GM18868 (cell line): ENCODE measurements at regions not wholly inside any gene's neighbourhood (a gene's known extent, or its start where the extent isn't known, plus 50 kb on each side); places are given as distances from the start of the nearest gene placed in this dataset.
"Not testable (repeated sequence)": the region's sequence is repeated elsewhere in the genome, so short reads cannot be mapped to it uniquely, and the experiment has no call there.

Experiments
- ATAC-seq: cut with Tn5 transposase; IDR thresholded peaks from one replicate; pipeline ENCODE4 v1.9.1; 2021; ENCODE audit warnings: mild to moderate bottlenecking, moderate library complexity; ENCODE audit not compliant: unreplicated experiment

DNA sequence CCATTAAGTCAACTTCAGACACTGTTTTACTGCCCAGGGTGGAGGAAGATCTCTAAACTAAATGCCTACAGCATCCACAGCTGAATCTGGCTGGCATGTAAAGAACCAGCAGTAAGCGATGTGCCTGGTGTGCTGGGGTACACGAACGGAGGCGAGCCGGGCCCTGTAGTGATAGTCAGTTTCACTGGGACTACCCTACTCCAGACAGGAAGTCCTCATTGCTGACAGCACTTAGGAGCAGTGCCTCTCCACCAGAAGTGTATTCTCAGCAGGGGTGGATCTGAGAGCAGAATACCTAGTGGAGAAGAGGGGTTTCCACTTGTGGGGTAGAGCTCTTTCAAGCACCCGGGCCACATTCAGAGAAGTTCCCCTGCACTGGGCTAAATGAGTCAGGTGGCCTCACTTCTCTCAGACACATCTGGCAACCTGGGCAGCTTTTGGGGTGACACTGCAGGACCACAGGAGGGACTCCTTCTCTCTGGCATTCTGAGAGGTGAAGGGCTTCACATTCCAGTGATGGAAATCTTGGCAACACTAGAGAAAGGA is 290.3 kb upstream of the PLGLB1 start:
- ATAC-seq = not testable (repeated sequence)

GRCh38 chr2:87314622-87315021 is 293.0 kb upstream of the PLGLB1 start:
- not testable (repeated sequence) for ATAC-seq

DNA sequence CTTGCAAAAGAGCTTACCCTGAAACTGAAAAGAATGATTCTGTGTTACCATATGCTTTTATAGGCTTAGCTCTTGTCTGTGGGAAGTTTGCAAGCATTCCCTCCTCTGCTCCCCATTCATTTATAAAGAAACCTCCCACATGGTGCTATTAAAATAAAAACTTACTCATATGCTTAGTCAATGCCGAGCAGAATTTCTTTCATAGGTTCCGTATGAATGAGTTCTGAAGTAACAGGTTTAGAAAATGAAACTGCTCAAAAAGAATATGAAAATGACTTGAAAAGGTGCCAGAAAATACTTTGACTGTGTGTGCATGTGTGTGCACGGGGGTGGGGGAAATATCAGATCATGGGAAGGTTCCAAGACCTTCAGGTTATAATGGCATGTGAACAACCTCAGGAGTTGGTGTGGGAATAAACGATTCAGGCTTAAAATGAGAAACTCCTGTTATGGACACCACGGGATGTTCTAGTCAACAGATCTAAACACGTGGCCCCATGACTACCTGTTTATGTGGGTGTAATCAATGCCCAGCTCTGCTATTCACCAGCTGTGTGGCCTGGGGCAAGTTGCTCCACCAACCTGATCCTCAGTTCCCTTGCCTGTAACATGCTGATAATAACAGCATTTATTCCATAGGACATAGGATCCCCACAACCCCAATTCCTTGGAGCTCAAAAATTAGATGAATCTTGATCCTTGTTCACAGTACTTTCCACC is 293.7 kb upstream of the PLGLB1 start:
- peak; percentile 49 for ATAC-seq

- ATAC-seq = not testable (repeated sequence)
Observed at GRCh38 chr2:87317193-87317592, 295.5 kb upstream of the PLGLB1 start.

DNA sequence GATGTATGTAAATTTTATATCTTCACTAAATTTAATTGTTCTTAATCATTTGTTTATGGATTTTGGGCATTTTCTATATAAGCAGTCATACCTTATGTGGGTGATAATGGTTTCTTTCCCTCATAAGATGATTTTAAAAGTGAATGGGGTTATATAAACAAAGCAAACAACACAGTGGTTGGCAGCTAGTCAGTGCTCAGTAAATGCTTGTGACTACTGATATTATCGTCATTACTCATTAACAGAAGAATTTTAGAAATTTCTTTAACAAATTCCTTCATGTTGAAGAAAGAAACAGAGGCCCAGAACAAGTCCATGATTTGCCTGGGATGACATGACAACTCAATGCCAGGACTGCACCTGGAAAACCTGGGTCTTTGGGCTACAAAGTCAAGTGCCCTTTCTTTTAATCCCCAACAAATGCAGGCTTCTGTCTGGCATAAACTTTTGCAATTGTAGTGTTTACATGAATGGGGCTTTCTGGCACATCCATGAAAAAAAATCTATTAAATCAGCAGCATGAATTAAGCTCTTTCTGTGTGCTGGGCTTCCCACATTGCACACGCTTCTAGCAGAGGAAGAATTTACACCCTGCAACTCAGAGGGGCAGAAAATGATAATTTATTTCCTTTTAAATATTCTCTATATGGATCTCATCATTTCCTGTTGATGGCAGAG is 297.3 kb upstream of the PLGLB1 start:
- ATAC-seq = not testable (repeated sequence)

DNA sequence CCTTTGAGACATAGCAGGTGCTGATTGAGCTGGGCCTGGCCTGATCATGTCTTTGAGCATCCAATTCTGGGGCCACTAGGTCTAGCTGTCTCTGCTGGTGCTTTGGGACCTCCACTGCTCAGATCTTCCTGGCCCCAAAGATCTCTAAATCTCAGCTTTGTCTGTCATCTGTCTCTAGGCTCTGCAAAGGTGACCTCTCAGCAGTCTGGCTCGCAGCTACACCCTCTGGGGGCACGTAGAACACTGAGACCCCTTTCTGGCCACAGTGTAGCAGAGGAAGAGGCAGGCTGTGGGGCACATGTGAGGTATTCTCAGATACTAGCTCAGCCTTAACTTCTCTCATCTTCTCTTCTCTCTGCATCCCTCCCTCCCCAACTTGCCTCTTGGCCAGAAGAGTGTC is 298.1 kb upstream of the PLGLB1 start:
- ATAC-seq = not testable (repeated sequence)

DNA sequence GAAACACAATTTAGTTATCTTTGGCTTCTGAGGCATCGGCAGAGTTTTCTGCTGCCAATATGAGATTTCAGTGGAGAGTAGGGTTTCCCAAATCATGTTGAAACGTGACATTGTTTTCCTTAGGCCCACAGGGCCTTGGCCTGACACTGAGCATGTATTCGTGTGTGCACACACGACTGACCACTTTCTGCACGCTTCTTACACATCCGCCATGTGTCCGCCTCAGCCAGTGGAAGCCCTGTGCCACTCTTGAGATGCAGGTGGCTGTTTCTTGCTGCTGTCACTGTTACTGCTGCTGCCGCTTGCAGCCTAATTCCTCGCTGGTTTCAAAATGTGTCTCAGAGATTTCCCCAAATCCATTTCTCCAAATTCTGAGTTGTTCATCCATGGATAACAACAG is 299.6 kb upstream of the PLGLB1 start:
- not testable (repeated sequence) for ATAC-seq

GRCh38 chr2:87324335-87325041 is 302.8 kb upstream of the PLGLB1 start:
- ATAC-seq = not testable (repeated sequence)

DNA sequence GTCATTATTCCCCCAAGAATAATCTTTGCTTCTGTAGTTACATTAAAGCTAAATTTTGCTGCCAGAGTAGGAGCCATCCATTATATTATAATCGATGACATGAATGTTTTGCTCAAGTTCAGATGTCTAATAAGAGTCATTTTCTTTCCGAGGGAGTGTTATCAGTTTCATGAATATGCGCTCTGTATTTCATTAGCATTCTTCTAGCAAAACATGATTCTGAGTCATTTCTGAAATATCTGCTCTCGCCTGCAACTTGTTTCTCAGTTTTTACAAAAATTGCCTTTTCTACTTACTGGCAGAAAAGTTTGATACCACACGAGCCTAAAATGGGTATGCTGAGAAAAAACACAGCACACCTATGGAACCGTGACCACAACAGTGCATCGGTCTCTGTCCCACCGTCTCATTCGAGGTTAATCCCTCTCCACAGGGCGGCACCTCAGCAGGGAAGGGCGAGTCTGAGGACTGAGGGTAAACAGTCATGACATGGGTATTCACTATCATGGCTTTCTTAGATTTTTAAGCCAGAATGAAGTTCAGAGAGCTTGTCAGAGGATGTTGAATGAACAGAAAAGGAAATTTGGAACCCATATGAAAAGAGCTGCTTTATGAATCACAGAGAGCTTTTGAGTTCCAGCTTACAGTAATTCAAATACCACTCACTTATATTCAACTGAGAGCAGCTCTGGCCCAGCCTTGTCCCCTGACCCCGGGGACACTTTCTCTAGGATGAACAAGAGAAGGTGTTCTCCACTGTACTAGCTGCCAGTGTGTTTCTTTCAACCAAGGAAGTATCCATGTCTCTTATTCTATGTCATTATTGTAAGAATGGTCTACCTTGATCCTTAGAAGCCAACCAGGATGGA is 303.6 kb upstream of the PLGLB1 start:
- not testable (repeated sequence) for ATAC-seq

- ATAC-seq = not testable (repeated sequence)
Observed at GRCh38 chr2:87325911-87326294, 304.3 kb upstream of the PLGLB1 start.

GRCh38 chr2:87326754-87327153 is 305.1 kb upstream of the PLGLB1 start:
- ATAC-seq = not testable (repeated sequence)

GRCh38 chr2:87327648-87328371 is 306.2 kb upstream of the PLGLB1 start:
- ATAC-seq = not testable (repeated sequence)

- not testable (repeated sequence) for ATAC-seq
Observed at GRCh38 chr2:87329529-87329928, 307.9 kb upstream of the PLGLB1 start.

GRCh38 chr2:87330486-87330885 is 308.8 kb upstream of the PLGLB1 start:
- not testable (repeated sequence) for ATAC-seq

DNA sequence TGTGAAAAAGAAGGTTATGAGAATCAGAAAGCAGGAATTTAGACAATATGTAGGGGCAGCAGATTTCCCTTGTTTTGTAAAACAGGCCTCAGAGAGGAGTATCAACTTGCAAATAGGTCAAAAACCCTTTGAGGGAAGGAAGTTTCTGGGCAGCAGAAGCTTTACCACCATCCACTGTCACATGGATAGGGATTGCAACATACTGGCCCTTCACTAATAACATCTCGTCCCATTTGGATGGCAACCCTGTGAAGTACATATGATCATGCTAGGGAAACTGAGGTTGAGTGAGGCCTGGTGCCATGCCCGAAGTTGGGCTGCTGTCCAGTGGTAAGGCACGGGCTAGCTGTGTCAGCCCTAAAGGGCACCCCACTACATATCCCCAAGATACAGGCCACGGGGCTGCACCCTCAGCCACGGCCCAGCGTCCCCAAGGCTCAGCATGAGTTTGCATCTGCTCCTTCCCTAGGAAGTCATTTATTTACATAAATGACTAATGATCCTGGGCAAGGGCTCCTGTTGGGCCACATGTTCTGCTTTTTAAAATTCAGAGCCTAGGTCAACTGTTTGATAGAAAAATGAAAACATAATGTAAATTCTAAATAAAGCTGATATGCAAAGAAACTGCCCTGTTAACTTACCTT is 310.4 kb upstream of the PLGLB1 start:
- ATAC-seq = not testable (repeated sequence)

GRCh38 chr2:87334888-87335287 is 313.2 kb upstream of the PLGLB1 start:
- not testable (repeated sequence) for ATAC-seq

DNA sequence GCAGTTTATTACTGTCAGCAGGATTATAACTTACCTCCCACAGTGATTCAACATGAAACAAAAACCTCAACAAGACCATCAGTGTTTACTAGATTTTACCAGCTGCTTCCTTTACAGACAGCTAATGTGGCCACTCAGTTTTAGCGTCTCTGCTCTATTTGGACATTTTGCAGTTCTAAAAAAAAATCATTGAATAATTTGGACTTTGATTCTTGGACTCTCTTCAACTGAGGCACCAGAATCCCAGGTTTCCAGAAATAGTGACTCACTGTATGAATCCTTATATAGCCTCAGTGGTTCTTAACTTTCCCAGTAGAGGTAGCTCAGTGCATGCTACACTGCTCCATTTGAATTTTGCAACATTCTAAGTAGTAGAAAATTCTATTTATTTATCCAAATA is 317.4 kb upstream of the PLGLB1 start:
- not testable (repeated sequence) for ATAC-seq

- not testable (repeated sequence) for ATAC-seq
Observed at GRCh38 chr2:87341601-87342014, 320.0 kb upstream of the PLGLB1 start.

GRCh38 chr2:87342175-87342574 is 320.5 kb upstream of the PLGLB1 start:
- ATAC-seq = not testable (repeated sequence)
